LNCAP (cell line): ENCODE measurements at regions not wholly inside any gene's neighbourhood (a gene's known extent, or its start where the extent isn't known, plus 50 kb on each side); places are given as distances from the start of the nearest gene placed in this dataset.

Experiments used
- CTCF ChIP-seq: fragments of 450-650 bp; IDR thresholded peaks from 2 replicates; pipeline ENCODE4 v1.5.1; 2017; ENCODE audit warnings: mild to moderate bottlenecking

- TF ChIP-seq CTCF: no peak
These were observed 283.7 kb downstream of the ZNF608 start for GRCh38 chr5:124462751-124463150.

- no peak for TF ChIP-seq CTCF
These were observed 284.5 kb downstream of the ZNF608 start for GRCh38 chr5:124461941-124462340.

GRCh38 chr5:124461157-124461556 is 285.3 kb downstream of the ZNF608 start:
- TF ChIP-seq CTCF: no peak

GRCh38 chr5:124460642-124461041 is 285.8 kb downstream of the ZNF608 start:
- TF ChIP-seq CTCF: no peak

- TF ChIP-seq CTCF: no peak
These were observed 286.5 kb downstream of the ZNF608 start for GRCh38 chr5:124459984-124460383.

GRCh38 chr5:124457901-124458300 is 288.5 kb downstream of the ZNF608 start:
- TF ChIP-seq CTCF: no peak

- no peak for TF ChIP-seq CTCF
These were observed 289.3 kb downstream of the ZNF608 start for GRCh38 chr5:124457101-124457500.

GRCh38 chr5:124456249-124456648 is 290.2 kb downstream of the ZNF608 start:
- TF ChIP-seq CTCF: no peak
